Upper lobe of left lung (tissue), 6 donors: ENCODE measurements at regions not wholly inside any gene's neighbourhood (a gene's known extent, or its start where the extent isn't known, plus 50 kb on each side); places are given as distances from the start of the nearest gene placed in this dataset.
"Not testable (repeated sequence)": the region's sequence is repeated elsewhere in the genome, so short reads cannot be mapped to it uniquely, and the experiment has no call there.

ENCODE experiments used
- ATAC-seq, 2 donors: fragments of 200-7000 bp; cut with Tn5 transposase; one replicate each; pipeline ENCODE4 v1.9.1; 2022; ENCODE audit warnings: mild to moderate bottlenecking in 2 of 2, moderate library complexity in 2 of 2; ENCODE audit not compliant: low FRiP score in 2 of 2
- DNase-seq, 2 donors: peaks; one replicate each; pipeline ENCODE4 v3.0.0-alpha.2; 2019 to 2020
- H3K27ac ChIP-seq, 4 donors: fragments of 200-600 bp; sonication (generic); one replicate each; pipeline ENCODE4 v1.5.1; 2016 to 2019
- H3K27me3 ChIP-seq, 4 donors: fragments of 200-600 bp; sonication (generic); one replicate each; pipeline ENCODE4 v1.5.1; 2017 to 2019
- H3K36me3 ChIP-seq, 4 donors: fragments of 200-600 bp; sonication (generic); one replicate each; pipeline ENCODE4 v1.5.1; 2016 to 2019
- H3K4me1 ChIP-seq, 4 donors: fragments of 200-600 bp; sonication (generic); one replicate each; pipeline ENCODE4 v1.5.1; 2018 to 2019
- H3K4me3 ChIP-seq, 4 donors: fragments of 200-600 bp; sonication (generic); one replicate each; pipeline ENCODE4 v1.5.1; 2017 to 2019; ENCODE audit warnings: mild to moderate bottlenecking in 2 of 4, moderate library complexity in 1 of 4
- H3K9me3 ChIP-seq, 4 donors: fragments of 200-600 bp; sonication (generic); one replicate each; pipeline ENCODE4 v1.5.1; 2018 to 2019
- EP300 ChIP-seq, 4 donors: sonication (generic); formaldehyde crosslinking; IDR thresholded peaks; one replicate each; pipeline ENCODE4 v1.5.1; 2017; ENCODE audit warnings: antibody characterized with exemption in 4 of 4, control low read depth in 2 of 4
- POLR2A ChIP-seq, 4 donors: fragments of 450-650 bp; IDR thresholded peaks; one replicate each; pipeline ENCODE4 v1.5.1; 2016 to 2017; ENCODE audit warnings: antibody characterized with exemption in 4 of 4, mild to moderate bottlenecking in 2 of 4
- POLR2AphosphoS5 ChIP-seq, 2 donors: sonication (generic); formaldehyde crosslinking; IDR thresholded peaks; one replicate each; pipeline ENCODE4 v1.5.1; 2017; ENCODE audit warnings: antibody characterized with exemption in 2 of 2
- WGBS, 2 donors: methylation state at CpG; one replicate each; pipeline ENCODE4 v1.1.5; 2017 to 2018; 5-methylcytosine and 5-hydroxymethylcytosine counted together
- TF ChIP-seq, protein P1 (sequence below), 6 experiments: fragments of 450-650 bp in 4 of 6; fragments of 200-600 bp in 2 of 6; sonication (generic) in 2 of 6; IDR thresholded peaks; one replicate each; pipeline ENCODE4 v1.5.1; 2016 to 2019; ENCODE audit warnings: antibody characterized with exemption in 6 of 6
- donor health status: DM: no; HTN: no; CAD: no; lungs with moderate emphysema.
- donor health status: DM: no; HTN: yes; CAD: no; lungs with severe emphysema.

DNA sequence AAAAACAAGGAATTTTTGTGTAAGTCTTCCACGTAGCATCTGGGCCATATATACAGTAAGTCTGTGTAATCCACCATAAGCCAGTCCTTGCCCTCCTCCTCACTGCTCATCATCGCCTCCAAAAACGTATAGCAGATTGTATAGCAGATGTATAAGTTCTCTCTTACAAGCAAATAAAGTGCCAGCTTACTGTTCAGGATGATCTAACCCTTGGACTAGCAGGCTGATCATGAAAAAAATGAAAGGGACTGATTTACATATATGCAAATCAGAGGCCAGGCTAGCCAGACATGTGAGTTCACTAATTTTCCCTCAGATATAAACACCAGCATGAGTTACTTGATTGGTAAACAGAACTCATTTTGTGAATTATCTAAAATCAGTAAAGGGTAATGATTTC is 171.5 kb downstream of the LY86 start:
- Histone ChIP-seq H3K27ac (no peak overlapping the region), H3K36me3 (no peaks in the 10 kb centered on the region), H3K27me3 (no peaks in the 10 kb centered on the region), H3K9me3 (no peaks in the 10 kb centered on the region), H3K4me3 (no peak overlapping the region), H3K4me1 (peaks cover 10 to 15% (median 11%) of the 10 kb centered on the region in 4 donors)
- TF ChIP-seq, protein P1, sequence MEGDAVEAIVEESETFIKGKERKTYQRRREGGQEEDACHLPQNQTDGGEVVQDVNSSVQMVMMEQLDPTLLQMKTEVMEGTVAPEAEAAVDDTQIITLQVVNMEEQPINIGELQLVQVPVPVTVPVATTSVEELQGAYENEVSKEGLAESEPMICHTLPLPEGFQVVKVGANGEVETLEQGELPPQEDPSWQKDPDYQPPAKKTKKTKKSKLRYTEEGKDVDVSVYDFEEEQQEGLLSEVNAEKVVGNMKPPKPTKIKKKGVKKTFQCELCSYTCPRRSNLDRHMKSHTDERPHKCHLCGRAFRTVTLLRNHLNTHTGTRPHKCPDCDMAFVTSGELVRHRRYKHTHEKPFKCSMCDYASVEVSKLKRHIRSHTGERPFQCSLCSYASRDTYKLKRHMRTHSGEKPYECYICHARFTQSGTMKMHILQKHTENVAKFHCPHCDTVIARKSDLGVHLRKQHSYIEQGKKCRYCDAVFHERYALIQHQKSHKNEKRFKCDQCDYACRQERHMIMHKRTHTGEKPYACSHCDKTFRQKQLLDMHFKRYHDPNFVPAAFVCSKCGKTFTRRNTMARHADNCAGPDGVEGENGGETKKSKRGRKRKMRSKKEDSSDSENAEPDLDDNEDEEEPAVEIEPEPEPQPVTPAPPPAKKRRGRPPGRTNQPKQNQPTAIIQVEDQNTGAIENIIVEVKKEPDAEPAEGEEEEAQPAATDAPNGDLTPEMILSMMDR (IDR thresholded peaks at IDR 0.05), result no peak
- TF ChIP-seq EP300 (IDR thresholded peaks at IDR 0.05) (no peak), POLR2AphosphoS5 (IDR thresholded peaks at IDR 0.05) (no peak), POLR2A (IDR thresholded peaks at IDR 0.05) (no peak)
- 90 to 91% methylated on average over 3 of the region's 3 CpGs for WGBS, 2 donors
- no peak for ATAC-seq
- no peak for DNase-seq

DNA sequence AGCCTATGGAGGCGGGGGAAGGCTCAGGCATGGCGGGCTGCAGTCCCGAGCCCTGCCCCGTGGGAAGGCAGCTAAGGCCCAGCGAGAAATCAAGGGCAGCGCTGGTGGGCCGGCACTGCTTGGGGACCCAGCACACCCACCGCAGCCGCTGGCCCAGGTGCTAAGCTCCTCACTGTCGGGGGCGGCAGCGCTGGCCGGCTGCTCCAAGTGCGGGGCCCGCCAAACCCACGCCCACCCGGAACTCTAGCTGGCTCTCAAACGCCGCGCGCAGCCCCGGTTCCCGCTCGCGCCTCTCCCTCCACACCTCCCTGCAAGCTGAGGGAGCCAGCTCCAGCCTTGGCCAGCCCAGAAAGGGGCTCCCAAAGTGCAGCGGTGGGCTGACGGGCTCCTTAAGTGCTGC is 174.0 kb downstream of the LY86 start:
- DNase-seq, result peak in 1 of 2 donors; percentile 76
- not testable (repeated sequence) for H3K27me3 ChIP-seq, H3K27ac ChIP-seq, ATAC-seq, H3K4me3 ChIP-seq, H3K36me3 ChIP-seq, H3K9me3 ChIP-seq
- 91 to 95% methylated on average over 14 to 27 of the region's 27 CpGs for WGBS, 2 donors
- peaks cover 10 to 15% (median 11%) of the 10 kb centered on the region in 4 donors for H3K4me1 ChIP-seq

DNA sequence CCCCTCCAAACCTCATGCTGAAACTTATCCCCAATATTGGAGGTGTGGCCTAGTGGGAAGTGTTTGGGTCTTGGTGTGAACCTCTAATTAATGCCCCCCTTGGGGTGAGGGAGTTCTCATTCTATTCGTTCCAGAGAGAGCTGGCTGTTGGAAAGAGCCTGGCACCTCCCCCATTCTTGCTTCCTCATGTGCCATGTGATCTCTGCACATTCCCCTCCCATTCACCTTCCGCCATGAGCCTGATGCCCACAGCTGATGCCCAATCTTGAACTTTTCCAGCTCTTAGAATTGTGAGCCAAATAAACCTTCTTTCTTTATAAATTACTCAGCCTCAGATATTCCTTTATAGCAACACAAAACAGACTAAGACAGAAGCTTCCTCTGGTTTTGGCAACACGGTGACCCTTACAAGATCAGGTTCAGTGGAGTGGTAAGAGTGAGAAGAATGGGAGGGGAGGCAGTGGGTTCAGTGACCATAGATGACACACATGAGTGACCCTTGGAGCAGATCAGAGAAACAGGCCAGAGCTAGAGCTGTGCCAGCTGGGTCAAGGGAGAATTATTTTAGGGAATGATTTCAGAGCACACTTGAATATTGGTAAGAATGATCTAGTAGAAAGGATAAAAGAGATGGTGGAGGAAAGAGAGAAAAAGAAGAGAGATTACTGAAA is 176.4 kb downstream of the LY86 start:
- TF ChIP-seq EP300 (IDR thresholded peaks at IDR 0.05) (no peak), POLR2A (IDR thresholded peaks at IDR 0.05) (no peak), POLR2AphosphoS5 (IDR thresholded peaks at IDR 0.05) (no peak)
- TF ChIP-seq, protein P1 (IDR thresholded peaks at IDR 0.05), result no peak

DNA sequence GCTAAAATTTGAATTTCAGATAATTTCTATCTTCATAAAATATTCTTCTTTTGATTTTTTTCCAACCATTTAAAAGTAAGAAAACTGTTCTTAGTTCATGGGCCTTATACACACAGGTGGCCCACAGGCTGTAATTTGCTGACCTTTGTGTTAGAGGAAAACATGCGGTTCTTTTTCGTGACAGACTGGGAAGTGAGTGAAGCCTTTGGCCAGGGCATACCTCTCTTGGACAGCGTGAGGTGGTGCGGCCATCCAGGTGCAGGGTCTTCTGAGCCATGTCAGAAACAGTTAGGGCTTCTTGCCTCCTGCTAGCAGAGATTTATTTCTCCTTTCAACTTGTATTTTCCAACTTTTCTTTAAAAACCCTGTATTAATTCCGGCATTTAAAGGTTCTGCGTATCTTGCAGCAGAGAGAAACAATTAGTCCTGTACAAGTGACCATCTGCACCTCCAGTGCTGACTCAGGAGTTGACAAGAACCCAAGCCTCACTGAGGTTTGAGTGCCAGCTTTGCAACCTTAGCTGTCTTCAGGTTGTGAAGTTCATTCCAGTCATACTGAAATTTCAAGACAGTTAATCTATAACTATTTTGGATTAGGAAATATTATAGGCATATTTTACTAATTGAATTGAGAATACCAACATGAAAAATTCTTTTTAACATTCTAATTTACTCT is 177.8 kb downstream of the LY86 start:
- Histone ChIP-seq H3K36me3 (no peaks in the 10 kb centered on the region), H3K4me3 (no peak overlapping the region), H3K9me3 (no peaks in the 10 kb centered on the region), H3K27ac (no peak overlapping the region), H3K27me3 (no peaks in the 10 kb centered on the region), H3K4me1 (no peaks in the 10 kb centered on the region)
- TF ChIP-seq POLR2AphosphoS5 (IDR thresholded peaks at IDR 0.05) (no peak), POLR2A (IDR thresholded peaks at IDR 0.05) (no peak)
- DNase-seq, result no peak
- WGBS, 2 donors, result 89 to 90% methylated on average over 6 of the region's 6 CpGs
- no peak for ATAC-seq

More for the DNA sequence above, 176.4 kb downstream of the LY86 start:
- 79 to 90% methylated on average over 3 of the region's 3 CpGs for WGBS, 2 donors
- Histone ChIP-seq H3K27me3 (no peaks in the 10 kb centered on the region), H3K27ac (no peak overlapping the region), H3K4me1 (no peaks in the 10 kb centered on the region), H3K4me3 (no peak overlapping the region), H3K36me3 (no peaks in the 10 kb centered on the region), H3K9me3 (no peaks in the 10 kb centered on the region)
- no peak for DNase-seq
- no peak for ATAC-seq

DNA sequence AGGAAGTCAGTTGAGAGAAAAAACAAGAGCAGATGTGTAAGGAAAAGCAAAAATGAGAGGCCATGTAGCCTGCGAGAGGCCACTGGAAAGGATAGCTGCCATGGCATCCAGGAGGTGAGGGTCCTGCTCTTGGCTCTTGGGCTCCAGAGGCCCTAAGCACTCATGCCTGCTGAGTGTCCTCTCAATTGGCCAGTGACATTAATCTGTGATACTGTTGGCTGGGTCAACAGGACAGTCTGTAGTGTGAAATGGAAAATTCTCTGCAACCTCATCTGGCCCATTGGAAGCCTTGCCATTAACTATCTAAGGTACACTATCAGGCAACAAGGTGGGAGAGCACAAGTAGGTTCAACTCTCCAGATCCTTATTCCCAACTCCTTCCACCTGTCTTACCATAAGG is 180.9 kb downstream of the LY86 start:
- 96 to 100% methylated on average over 1 of the region's 1 CpG for WGBS, 2 donors
- H3K27ac ChIP-seq, result no peak overlapping the region
- H3K4me3 ChIP-seq, result no peak overlapping the region
- no peaks in the 10 kb centered on the region for H3K4me1 ChIP-seq
- H3K9me3 ChIP-seq, result no peaks in the 10 kb centered on the region
- ATAC-seq (no peak), DNase-seq (no peak)
- no peak for TF ChIP-seq EP300 (IDR thresholded peaks at IDR 0.05)
- TF ChIP-seq, protein P1 (IDR thresholded peaks at IDR 0.05), result no peak
- H3K36me3 ChIP-seq, result no peaks in the 10 kb centered on the region
- no peaks in the 10 kb centered on the region for H3K27me3 ChIP-seq
